ENCODE measurements at regions not wholly inside any gene's neighbourhood (a gene's known extent, or its start where the extent isn't known, plus 50 kb on each side); places are given as distances from the start of the nearest gene placed in this dataset.

DNA sequence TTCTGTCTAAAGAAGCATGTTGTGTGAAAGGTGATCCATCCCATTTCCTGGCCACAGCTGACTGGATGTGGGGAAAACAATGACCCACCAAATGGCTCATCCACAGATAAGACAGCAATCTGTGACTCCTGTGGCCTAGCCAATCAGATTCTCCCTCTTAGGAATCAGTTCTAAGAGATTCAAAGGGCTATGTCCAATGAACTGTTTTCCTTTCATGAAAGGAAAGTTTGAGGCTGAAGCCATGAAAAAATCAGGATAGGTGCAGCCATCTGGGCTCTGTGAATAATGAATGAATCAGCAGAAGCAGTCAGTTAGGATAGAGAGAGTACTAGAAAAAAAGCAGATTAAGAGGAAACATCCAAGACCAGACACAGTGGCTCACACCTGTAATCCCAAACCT, 164.7 kb downstream of the NRIP1 start:
- no peaks in the 10 kb centered on the region for H3K9me2 ChIP-seq (replicated peaks; ENCODE audit: insufficient read depth)
- H3K27ac ChIP-seq = no peak overlapping the region
- no peak overlapping the region for H3K4me2 ChIP-seq
- H3K9me3 ChIP-seq (ENCODE audit: low read depth) = no peaks in the 10 kb centered on the region
- H3K27me3 ChIP-seq = no peaks in the 10 kb centered on the region
- no peaks in the 10 kb centered on the region for H3K4me1 ChIP-seq (ENCODE audit: insufficient read depth)
- H4K20me1 ChIP-seq (ENCODE audit: insufficient read depth, poor library complexity, severe bottlenecking) = no peaks in the 10 kb centered on the region
- no peaks in the 10 kb centered on the region for H3K36me3 ChIP-seq (replicated peaks; ENCODE audit: insufficient read depth, low read depth)
- DNase-seq (ENCODE audit: low spot score) = no peak
- no peak for TF ChIP-seq EZH2phosphoT487 (IDR thresholded peaks at IDR 0.05; ENCODE audit: low read depth, severe bottlenecking, unreplicated experiment)
- TF ChIP-seq, protein P1, sequence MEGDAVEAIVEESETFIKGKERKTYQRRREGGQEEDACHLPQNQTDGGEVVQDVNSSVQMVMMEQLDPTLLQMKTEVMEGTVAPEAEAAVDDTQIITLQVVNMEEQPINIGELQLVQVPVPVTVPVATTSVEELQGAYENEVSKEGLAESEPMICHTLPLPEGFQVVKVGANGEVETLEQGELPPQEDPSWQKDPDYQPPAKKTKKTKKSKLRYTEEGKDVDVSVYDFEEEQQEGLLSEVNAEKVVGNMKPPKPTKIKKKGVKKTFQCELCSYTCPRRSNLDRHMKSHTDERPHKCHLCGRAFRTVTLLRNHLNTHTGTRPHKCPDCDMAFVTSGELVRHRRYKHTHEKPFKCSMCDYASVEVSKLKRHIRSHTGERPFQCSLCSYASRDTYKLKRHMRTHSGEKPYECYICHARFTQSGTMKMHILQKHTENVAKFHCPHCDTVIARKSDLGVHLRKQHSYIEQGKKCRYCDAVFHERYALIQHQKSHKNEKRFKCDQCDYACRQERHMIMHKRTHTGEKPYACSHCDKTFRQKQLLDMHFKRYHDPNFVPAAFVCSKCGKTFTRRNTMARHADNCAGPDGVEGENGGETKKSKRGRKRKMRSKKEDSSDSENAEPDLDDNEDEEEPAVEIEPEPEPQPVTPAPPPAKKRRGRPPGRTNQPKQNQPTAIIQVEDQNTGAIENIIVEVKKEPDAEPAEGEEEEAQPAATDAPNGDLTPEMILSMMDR (IDR thresholded peaks at IDR 0.05; ENCODE audit: poor library complexity) = no peak
- no peak for TF ChIP-seq EZH2 (IDR thresholded peaks at IDR 0.05; ENCODE audit: borderline replicate concordance)
- no peaks in the 10 kb centered on the region for H3K79me2 ChIP-seq
- no peak overlapping the region for H3K4me3 ChIP-seq
- H2AFZ ChIP-seq = no peak overlapping the region

DNA sequence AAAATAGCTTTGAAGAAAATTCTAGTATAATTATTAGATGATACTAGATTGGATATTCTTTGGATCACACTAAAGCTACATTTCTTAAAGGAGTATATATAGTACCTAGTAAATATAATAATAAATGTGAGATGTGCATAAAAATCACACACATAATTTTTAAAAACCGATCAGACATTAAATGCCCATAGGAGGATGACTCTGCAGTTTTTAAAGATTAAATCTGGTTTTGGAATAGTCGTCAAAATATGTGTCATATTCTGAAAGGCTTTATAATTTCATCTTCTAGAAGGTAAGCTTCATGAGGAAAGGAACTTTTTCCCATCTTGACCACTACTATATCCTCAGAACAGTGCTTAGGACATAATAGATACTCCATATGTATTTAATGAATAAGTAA, 169.0 kb downstream of the NRIP1 start:
- Histone ChIP-seq H3K79me2 (no peaks in the 10 kb centered on the region), H4K20me1 (ENCODE audit: insufficient read depth, poor library complexity, severe bottlenecking) (no peaks in the 10 kb centered on the region), H3K4me3 (no peak overlapping the region), H3K36me3 (replicated peaks; ENCODE audit: insufficient read depth, low read depth) (no peaks in the 10 kb centered on the region), H3K9me3 (ENCODE audit: low read depth) (no peaks in the 10 kb centered on the region), H3K9me2 (replicated peaks; ENCODE audit: insufficient read depth) (no peaks in the 10 kb centered on the region), H3K27ac (no peak overlapping the region), H2AFZ (no peak overlapping the region), H3K4me1 (ENCODE audit: insufficient read depth) (no peaks in the 10 kb centered on the region), H3K27me3 (no peaks in the 10 kb centered on the region), H3K4me2 (no peak overlapping the region)
- no peak for DNase-seq (ENCODE audit: low spot score)
- TF ChIP-seq, protein P1 (IDR thresholded peaks at IDR 0.05; ENCODE audit: poor library complexity) = no peak
- TF ChIP-seq EZH2phosphoT487 (IDR thresholded peaks at IDR 0.05; ENCODE audit: low read depth, severe bottlenecking, unreplicated experiment) (no peak), EZH2 (IDR thresholded peaks at IDR 0.05; ENCODE audit: borderline replicate concordance) (no peak)
- WGBS (ENCODE audit: low lambda C conversion rate, missing lambda C conversion rate) = 89% methylated on average over 2 of the region's 2 CpGs

DNA sequence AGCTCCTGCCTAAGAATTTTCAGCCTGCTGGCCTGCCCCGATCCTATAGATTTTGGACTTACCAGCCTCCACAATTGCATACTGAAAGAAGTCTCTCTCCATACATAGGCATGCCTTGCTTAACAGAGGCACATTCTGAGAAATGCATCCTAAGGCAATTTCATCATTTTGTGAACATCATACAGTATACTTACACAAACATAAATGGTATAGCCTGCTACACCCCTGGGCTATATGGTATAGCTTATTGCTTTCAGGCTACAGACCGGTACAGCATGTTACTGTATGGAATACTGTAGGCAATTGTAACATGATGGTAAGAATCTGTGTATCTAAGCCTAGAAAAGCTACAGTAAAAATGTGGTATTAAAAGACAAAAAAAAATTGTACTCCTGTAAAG, 174.7 kb downstream of the NRIP1 start:
- Histone ChIP-seq H3K9me2 (replicated peaks; ENCODE audit: insufficient read depth) (no peaks in the 10 kb centered on the region), H3K9me3 (ENCODE audit: low read depth) (no peaks in the 10 kb centered on the region), H3K27me3 (no peaks in the 10 kb centered on the region), H3K27ac (no peak overlapping the region), H4K20me1 (ENCODE audit: insufficient read depth, poor library complexity, severe bottlenecking) (no peaks in the 10 kb centered on the region), H3K4me3 (no peak overlapping the region), H3K4me1 (ENCODE audit: insufficient read depth) (peaks cover 5% of the 10 kb centered on the region), H3K36me3 (replicated peaks; ENCODE audit: insufficient read depth, low read depth) (no peaks in the 10 kb centered on the region), H3K79me2 (no peaks in the 10 kb centered on the region), H2AFZ (no peak overlapping the region), H3K4me2 (no peak overlapping the region)
- no peak for DNase-seq (ENCODE audit: low spot score)
- WGBS (ENCODE audit: low lambda C conversion rate, missing lambda C conversion rate) = 90% methylated on average over 2 of the region's 2 CpGs
- TF ChIP-seq EZH2phosphoT487 (IDR thresholded peaks at IDR 0.05; ENCODE audit: low read depth, severe bottlenecking, unreplicated experiment) (no peak), EZH2 (IDR thresholded peaks at IDR 0.05; ENCODE audit: borderline replicate concordance) (no peak)
- TF ChIP-seq, protein P1 (IDR thresholded peaks at IDR 0.05; ENCODE audit: poor library complexity) = no peak

Data from hepatocyte (in vitro differentiated cells).